ENCODE measurements at regions not wholly inside any gene's neighbourhood (a gene's known extent, or its start where the extent isn't known, plus 50 kb on each side); places are given as distances from the start of the nearest gene placed in this dataset.

DNA sequence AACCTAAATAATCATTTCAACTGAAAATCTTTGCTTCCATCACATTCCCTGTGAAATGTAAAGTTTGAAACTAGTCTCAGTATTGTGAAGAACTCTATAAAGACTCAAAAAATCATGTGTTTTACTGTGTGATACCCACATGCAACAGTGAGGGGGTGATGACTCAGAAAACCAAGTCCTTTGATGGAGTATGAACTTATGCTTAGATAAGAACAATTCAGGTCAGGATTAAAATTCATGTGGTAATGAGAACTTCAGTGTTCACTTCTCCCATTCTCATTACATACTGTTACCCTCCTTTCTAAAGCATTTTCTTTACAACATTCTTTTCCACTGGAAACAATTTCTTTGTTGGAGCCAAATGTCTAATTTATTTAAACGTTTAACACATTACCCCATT, 360.2 kb downstream of the FSIP2 start:
- Histone ChIP-seq H3K9me3 (no peaks in the 10 kb centered on the region), H3K4me1 (no peaks in the 10 kb centered on the region), H3K27me3 (no peaks in the 10 kb centered on the region), H3K36me3 (no peaks in the 10 kb centered on the region), H3K4me3 (no peak overlapping the region), H3K27ac (no peak overlapping the region)
- DNase-seq: no peak
- TF ChIP-seq, protein P1, sequence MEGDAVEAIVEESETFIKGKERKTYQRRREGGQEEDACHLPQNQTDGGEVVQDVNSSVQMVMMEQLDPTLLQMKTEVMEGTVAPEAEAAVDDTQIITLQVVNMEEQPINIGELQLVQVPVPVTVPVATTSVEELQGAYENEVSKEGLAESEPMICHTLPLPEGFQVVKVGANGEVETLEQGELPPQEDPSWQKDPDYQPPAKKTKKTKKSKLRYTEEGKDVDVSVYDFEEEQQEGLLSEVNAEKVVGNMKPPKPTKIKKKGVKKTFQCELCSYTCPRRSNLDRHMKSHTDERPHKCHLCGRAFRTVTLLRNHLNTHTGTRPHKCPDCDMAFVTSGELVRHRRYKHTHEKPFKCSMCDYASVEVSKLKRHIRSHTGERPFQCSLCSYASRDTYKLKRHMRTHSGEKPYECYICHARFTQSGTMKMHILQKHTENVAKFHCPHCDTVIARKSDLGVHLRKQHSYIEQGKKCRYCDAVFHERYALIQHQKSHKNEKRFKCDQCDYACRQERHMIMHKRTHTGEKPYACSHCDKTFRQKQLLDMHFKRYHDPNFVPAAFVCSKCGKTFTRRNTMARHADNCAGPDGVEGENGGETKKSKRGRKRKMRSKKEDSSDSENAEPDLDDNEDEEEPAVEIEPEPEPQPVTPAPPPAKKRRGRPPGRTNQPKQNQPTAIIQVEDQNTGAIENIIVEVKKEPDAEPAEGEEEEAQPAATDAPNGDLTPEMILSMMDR (IDR thresholded peaks at IDR 0.05): no peak
- no peak for TF ChIP-seq POLR2A (IDR thresholded peaks at IDR 0.05)
- WGBS, 2 donors: 20 to 67% methylated on average over 1 of the region's 1 CpG
- intact Hi-C loops (cut with DNase I): no loop called here

- intact Hi-C loops (cut with DNase I): no loop called here
- Histone ChIP-seq H3K27me3 (no peaks in the 10 kb centered on the region), H3K4me1 (no peaks in the 10 kb centered on the region), H3K4me3 (no peak overlapping the region), H3K9me3 (no peaks in the 10 kb centered on the region), H3K27ac (no peak overlapping the region), H3K36me3 (no peaks in the 10 kb centered on the region)
- no peak for TF ChIP-seq POLR2A (IDR thresholded peaks at IDR 0.05)
- TF ChIP-seq, protein P1 (IDR thresholded peaks at IDR 0.05): no peak
- 39 to 53% methylated on average over 2 of the region's 2 CpGs for WGBS, 2 donors
- DNase-seq: no peak
These were observed 361.2 kb downstream of the FSIP2 start for GRCh38 chr2:186099826-186100225.

- no peaks in the 10 kb centered on the region for H3K36me3 ChIP-seq
- H3K27me3 ChIP-seq: no peaks in the 10 kb centered on the region
- no peak for TF ChIP-seq POLR2A (IDR thresholded peaks at IDR 0.05)
- TF ChIP-seq, protein P1 (IDR thresholded peaks at IDR 0.05): no peak
- no peaks in the 10 kb centered on the region for H3K4me1 ChIP-seq
- intact Hi-C loops (cut with DNase I): no loop called here
- no peak overlapping the region for H3K4me3 ChIP-seq
- no peaks in the 10 kb centered on the region for H3K9me3 ChIP-seq
- H3K27ac ChIP-seq: no peak overlapping the region
- no peak for DNase-seq
These were observed 362.0 kb downstream of the FSIP2 start for GRCh38 chr2:186100636-186101035.

DNA sequence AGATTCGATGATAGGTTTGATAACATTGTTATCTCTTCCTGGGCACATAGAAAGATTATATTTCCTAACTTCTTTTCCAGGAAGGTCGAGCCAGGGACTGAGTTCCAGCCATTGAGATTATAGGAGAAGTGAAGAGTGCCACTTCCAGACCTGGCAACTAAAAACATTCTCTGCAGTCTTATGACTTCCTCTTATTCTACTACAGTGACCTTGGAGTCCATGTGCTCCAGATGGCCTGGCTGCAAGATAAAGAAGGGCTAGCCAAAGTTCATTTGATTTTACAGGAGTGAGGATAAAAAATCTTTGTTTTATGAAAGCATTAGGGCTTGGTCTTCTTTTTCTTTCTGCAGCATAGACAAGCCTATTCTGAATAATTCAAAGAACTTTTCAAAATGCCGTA, 363.0 kb downstream of the FSIP2 start:
- TF ChIP-seq, protein P1 (IDR thresholded peaks at IDR 0.05): no peak
- TF ChIP-seq POLR2A (IDR thresholded peaks at IDR 0.05): no peak
- Histone ChIP-seq H3K36me3 (no peaks in the 10 kb centered on the region), H3K9me3 (no peaks in the 10 kb centered on the region), H3K27ac (no peak overlapping the region), H3K27me3 (no peaks in the 10 kb centered on the region), H3K4me3 (no peak overlapping the region), H3K4me1 (no peaks in the 10 kb centered on the region)
- DNase-seq: no peak
- intact Hi-C loops (cut with DNase I): no loop called here
- WGBS, 2 donors: 67 to 80% methylated on average over 3 of the region's 3 CpGs

DNA sequence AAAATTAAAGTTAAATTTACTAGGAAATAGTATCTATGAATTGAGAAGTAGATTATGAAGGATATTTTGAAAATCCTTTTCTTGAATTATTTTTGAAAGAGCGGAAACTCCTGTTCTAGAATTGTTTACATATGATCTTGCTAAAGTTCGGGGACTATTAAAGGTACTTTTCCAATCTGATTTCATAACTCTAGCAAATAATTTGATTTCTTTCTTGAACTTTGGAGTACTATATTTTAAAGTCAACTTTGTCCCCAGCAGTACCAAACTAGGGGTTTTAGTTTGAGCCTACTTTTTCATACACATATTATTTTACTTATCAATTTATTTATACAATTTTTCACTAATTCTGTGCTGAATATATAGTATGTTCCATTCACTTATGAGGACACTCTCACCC, 364.7 kb downstream of the FSIP2 start:
- Histone ChIP-seq H3K27ac (no peak overlapping the region), H3K4me3 (no peak overlapping the region), H3K4me1 (no peaks in the 10 kb centered on the region), H3K27me3 (no peaks in the 10 kb centered on the region), H3K9me3 (no peaks in the 10 kb centered on the region), H3K36me3 (no peaks in the 10 kb centered on the region)
- TF ChIP-seq, protein P1 (IDR thresholded peaks at IDR 0.05): no peak
- no peak for TF ChIP-seq POLR2A (IDR thresholded peaks at IDR 0.05)
- intact Hi-C loops (cut with DNase I): no loop called here
- no peak for DNase-seq
- 93 to 98% methylated on average over 2 of the region's 2 CpGs for WGBS, 2 donors

Measured in esophagus squamous epithelium (tissue), 5 donors.